GM23338 (cell line): ENCODE measurements at regions not wholly inside any gene's neighbourhood (a gene's known extent, or its start where the extent isn't known, plus 50 kb on each side); places are given as distances from the start of the nearest gene placed in this dataset.

Source experiments
- ATAC-seq: fragments of 200-7000 bp; cut with Tn5 transposase; 3 replicates; pipeline ENCODE4 v1.9.1; 2020
- DNase-seq: peaks from one replicate; pipeline ENCODE4 v3.0.0-alpha.2; 2015; ENCODE audit warnings: low spot score
- H2AFZ ChIP-seq: fragments of 200-600 bp; sonication (generic); 2 replicates; pipeline ENCODE4 v1.8.0; 2016; ENCODE audit warnings: antibody characterized with exemption, mild to moderate bottlenecking, moderate library complexity
- H3F3A ChIP-seq: fragments of 200-600 bp; sonication (generic); replicated peaks from 2 replicates; pipeline ENCODE4 v1.8.0; 2017; ENCODE audit warnings: antibody characterized with exemption, mixed run types, low read depth
- H3K27ac ChIP-seq: fragments of 200-600 bp; sonication (generic); 2 replicates; pipeline ENCODE4 v1.6.1; 2016; ENCODE audit warnings: low read depth
- H3K27me3 ChIP-seq: fragments of 200-600 bp; sonication (generic); 2 replicates; pipeline ENCODE4 v1.8.0; 2016; ENCODE audit warnings: mild to moderate bottlenecking, mixed run types, moderate library complexity; ENCODE audit not compliant: insufficient read depth
- H3K36me3 ChIP-seq: fragments of 200-600 bp; sonication (generic); 2 replicates; pipeline ENCODE4 v1.8.0; 2016; ENCODE audit warnings: mild to moderate bottlenecking; ENCODE audit not compliant: insufficient read depth
- H3K4me1 ChIP-seq: fragments of 200-600 bp; sonication (generic); 2 replicates; pipeline ENCODE4 v1.8.0; 2016; ENCODE audit warnings: mild to moderate bottlenecking, moderate library complexity; ENCODE audit not compliant: insufficient read depth
- H3K4me2 ChIP-seq: fragments of 200-600 bp; sonication (generic); 2 replicates; pipeline ENCODE4 v1.7.1; 2017; ENCODE audit warnings: mixed run types
- H3K4me3 ChIP-seq: fragments of 200-600 bp; sonication (generic); 2 replicates; pipeline ENCODE4 v1.6.1; 2016; ENCODE audit warnings: mixed run types
- H3K79me2 ChIP-seq: fragments of 200-600 bp; sonication (generic); replicated peaks from 2 replicates; pipeline ENCODE4 v1.8.0; 2017; ENCODE audit warnings: mild to moderate bottlenecking; ENCODE audit not compliant: insufficient read depth
- H3K9me2 ChIP-seq: fragments of 200-600 bp; sonication (generic); 2 replicates; pipeline ENCODE4 v1.8.0; 2017; ENCODE audit not compliant: insufficient read depth
- H4K20me1 ChIP-seq: fragments of 200-600 bp; sonication (generic); replicated peaks from 2 replicates; pipeline ENCODE4 v1.8.0; 2017; ENCODE audit warnings: mild to moderate bottlenecking; ENCODE audit not compliant: insufficient read depth
- H3K27ac Mint-ChIP-seq: 2 replicates; pipeline ENCODE4 v1.8.0; 2020; ENCODE audit warnings: inconsistent platforms, mild to moderate bottlenecking, moderate library complexity, mixed read lengths
- H3K27me3 Mint-ChIP-seq: 3 replicates; pipeline ENCODE4 v1.8.0; 2022; ENCODE audit warnings: low read depth, mild to moderate bottlenecking, moderate library complexity, mixed read lengths, inconsistent platforms; ENCODE audit not compliant: insufficient read depth, poor library complexity
- H3K36me3 Mint-ChIP-seq: 3 replicates; pipeline ENCODE4 v1.8.0; 2021; ENCODE audit warnings: low read depth, mild to moderate bottlenecking, inconsistent platforms, moderate library complexity, mixed read lengths
- H3K4me1 Mint-ChIP-seq: 3 replicates; pipeline ENCODE4 v1.8.0; 2020; ENCODE audit warnings: mild to moderate bottlenecking, inconsistent platforms, mixed read lengths
- H3K4me3 Mint-ChIP-seq: 3 replicates; pipeline ENCODE4 v1.8.0; 2021; ENCODE audit warnings: moderate library complexity, mild to moderate bottlenecking, inconsistent platforms, mixed read lengths
- H3K9me3 Mint-ChIP-seq: 3 replicates; pipeline ENCODE4 v1.8.0; 2020; ENCODE audit warnings: moderate library complexity, mild to moderate bottlenecking, inconsistent platforms, mixed read lengths
- CREB1 ChIP-seq: fragments of 250-450 bp; sonication (Bioruptor Pico); IDR thresholded peaks from 2 replicates; pipeline ENCODE4 v1.5.0; 2020; ENCODE audit warnings: low read depth, mild to moderate bottlenecking, moderate library complexity
- EZH2 ChIP-seq: fragments of 200-600 bp; sonication (generic); IDR thresholded peaks from one replicate; pipeline ENCODE4 v1.8.0; 2017; ENCODE audit warnings: antibody characterized with exemption, mild to moderate bottlenecking, low read depth; ENCODE audit not compliant: unreplicated experiment
- EZH2phosphoT487 ChIP-seq: fragments of 200-600 bp; sonication (generic); IDR thresholded peaks from one replicate; pipeline ENCODE4 v1.8.1; 2018; ENCODE audit warnings: antibody characterized with exemption; ENCODE audit not compliant: unreplicated experiment
- POLR2AphosphoS5 ChIP-seq: IDR thresholded peaks from 2 replicates; pipeline ENCODE4 v1.6.1; 2016; ENCODE audit warnings: antibody characterized with exemption, low read depth
- REST ChIP-seq: IDR thresholded peaks from one replicate; pipeline ENCODE4 v1.6.1; 2018; ENCODE audit warnings: antibody characterized with exemption; ENCODE audit not compliant: unreplicated experiment
- ZNF114 ChIP-seq: fragments of 250-450 bp; sonication (Bioruptor Pico); IDR thresholded peaks from 2 replicates; pipeline ENCODE4 v1.5.0; 2020; ENCODE audit warnings: mild to moderate bottlenecking, moderate library complexity
- ZNF331 ChIP-seq: fragments of 250-450 bp; sonication (Bioruptor Pico); IDR thresholded peaks from 2 replicates; pipeline ENCODE4 v1.5.0; 2020; ENCODE audit warnings: low read depth, mild to moderate bottlenecking, moderate library complexity
- TF ChIP-seq, protein P1 (sequence below): fragments of 250-450 bp; sonication (Bioruptor Pico); IDR thresholded peaks from 2 replicates; pipeline ENCODE4 v1.5.0; 2020; ENCODE audit warnings: mild to moderate bottlenecking, moderate library complexity

- TF ChIP-seq, protein P1, sequence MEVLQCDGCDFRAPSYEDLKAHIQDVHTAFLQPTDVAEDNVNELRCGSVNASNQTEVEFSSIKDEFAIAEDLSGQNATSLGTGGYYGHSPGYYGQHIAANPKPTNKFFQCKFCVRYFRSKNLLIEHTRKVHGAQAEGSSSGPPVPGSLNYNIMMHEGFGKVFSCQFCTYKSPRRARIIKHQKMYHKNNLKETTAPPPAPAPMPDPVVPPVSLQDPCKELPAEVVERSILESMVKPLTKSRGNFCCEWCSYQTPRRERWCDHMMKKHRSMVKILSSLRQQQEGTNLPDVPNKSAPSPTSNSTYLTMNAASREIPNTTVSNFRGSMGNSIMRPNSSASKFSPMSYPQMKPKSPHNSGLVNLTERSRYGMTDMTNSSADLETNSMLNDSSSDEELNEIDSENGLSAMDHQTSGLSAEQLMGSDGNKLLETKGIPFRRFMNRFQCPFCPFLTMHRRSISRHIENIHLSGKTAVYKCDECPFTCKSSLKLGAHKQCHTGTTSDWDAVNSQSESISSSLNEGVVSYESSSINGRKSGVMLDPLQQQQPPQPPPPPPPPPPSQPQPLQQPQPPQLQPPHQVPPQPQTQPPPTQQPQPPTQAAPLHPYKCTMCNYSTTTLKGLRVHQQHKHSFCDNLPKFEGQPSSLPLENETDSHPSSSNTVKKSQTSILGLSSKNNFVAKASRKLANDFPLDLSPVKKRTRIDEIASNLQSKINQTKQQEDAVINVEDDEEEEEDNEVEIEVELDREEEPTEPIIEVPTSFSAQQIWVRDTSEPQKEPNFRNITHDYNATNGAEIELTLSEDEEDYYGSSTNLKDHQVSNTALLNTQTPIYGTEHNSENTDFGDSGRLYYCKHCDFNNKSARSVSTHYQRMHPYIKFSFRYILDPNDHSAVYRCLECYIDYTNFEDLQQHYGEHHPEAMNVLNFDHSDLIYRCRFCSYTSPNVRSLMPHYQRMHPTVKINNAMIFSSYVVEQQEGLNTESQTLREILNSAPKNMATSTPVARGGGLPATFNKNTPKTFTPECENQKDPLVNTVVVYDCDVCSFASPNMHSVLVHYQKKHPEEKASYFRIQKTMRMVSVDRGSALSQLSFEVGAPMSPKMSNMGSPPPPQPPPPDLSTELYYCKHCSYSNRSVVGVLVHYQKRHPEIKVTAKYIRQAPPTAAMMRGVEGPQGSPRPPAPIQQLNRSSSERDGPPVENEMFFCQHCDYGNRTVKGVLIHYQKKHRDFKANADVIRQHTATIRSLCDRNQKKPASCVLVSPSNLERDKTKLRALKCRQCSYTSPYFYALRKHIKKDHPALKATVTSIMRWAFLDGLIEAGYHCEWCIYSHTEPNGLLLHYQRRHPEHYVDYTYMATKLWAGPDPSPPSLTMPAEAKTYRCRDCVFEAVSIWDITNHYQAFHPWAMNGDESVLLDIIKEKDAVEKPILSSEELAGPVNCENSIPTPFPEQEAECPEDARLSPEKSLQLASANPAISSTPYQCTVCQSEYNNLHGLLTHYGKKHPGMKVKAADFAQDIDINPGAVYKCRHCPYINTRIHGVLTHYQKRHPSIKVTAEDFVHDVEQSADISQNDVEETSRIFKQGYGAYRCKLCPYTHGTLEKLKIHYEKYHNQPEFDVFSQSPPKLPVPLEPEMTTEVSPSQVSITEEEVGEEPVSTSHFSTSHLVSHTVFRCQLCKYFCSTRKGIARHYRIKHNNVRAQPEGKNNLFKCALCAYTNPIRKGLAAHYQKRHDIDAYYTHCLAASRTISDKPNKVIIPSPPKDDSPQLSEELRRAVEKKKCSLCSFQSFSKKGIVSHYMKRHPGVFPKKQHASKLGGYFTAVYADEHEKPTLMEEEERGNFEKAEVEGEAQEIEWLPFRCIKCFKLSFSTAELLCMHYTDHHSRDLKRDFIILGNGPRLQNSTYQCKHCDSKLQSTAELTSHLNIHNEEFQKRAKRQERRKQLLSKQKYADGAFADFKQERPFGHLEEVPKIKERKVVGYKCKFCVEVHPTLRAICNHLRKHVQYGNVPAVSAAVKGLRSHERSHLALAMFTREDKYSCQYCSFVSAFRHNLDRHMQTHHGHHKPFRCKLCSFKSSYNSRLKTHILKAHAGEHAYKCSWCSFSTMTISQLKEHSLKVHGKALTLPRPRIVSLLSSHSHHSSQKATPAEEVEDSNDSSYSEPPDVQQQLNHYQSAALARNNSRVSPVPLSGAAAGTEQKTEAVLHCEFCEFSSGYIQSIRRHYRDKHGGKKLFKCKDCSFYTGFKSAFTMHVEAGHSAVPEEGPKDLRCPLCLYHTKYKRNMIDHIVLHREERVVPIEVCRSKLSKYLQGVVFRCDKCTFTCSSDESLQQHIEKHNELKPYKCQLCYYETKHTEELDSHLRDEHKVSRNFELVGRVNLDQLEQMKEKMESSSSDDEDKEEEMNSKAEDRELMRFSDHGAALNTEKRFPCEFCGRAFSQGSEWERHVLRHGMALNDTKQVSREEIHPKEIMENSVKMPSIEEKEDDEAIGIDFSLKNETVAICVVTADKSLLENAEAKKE (CRISPR knock-in tag): no peak
- TF ChIP-seq POLR2AphosphoS5 (no peak), ZNF114 (CRISPR knock-in tag) (no peak), CREB1 (CRISPR knock-in tag) (no peak), EZH2 (no peak), EZH2phosphoT487 (no peak), ZNF331 (CRISPR knock-in tag) (no peak)
Measured at GRCh38 chr2:65582364-65582763, 150.0 kb upstream of the SPRED2 start (continued).

- Histone ChIP-seq H2AFZ (no peak overlapping the region), H3K4me1 (0 out of 2 replicates have a peak, but pooled peaks cover 5% of the 10 kb centered on the region), H3K4me3 (no peak overlapping the region), H3K79me2 (no peaks in the 10 kb centered on the region), H3K27ac (no peak overlapping the region), H3K36me3 (no peaks in the 10 kb centered on the region), H3F3A (no peaks in the 10 kb centered on the region), H3K27me3 (no peaks in the 10 kb centered on the region), H4K20me1 (no peaks in the 10 kb centered on the region), H3K4me2 (no peak overlapping the region), H3K9me2 (peaks cover 3% of the 10 kb centered on the region; the same call in 1 of the 2 replicates)
- H3K4me1 Mint-ChIP-seq: peaks cover 13% of the 10 kb centered on the region
- no peak for ATAC-seq
- H3K36me3 Mint-ChIP-seq: no peaks in the 10 kb centered on the region
- no peak overlapping the region for H3K4me3 Mint-ChIP-seq
- no peaks in the 10 kb centered on the region; the same call in 2 of the 3 replicates for H3K9me3 Mint-ChIP-seq
- DNase-seq: no peak
- peaks cover 3% of the 10 kb centered on the region for H3K27me3 Mint-ChIP-seq
- H3K27ac Mint-ChIP-seq: no peak overlapping the region
- TF ChIP-seq REST (no peak), ZNF331 (CRISPR knock-in tag) (no peak), CREB1 (CRISPR knock-in tag) (no peak)
Measured at GRCh38 chr2:65580824-65581223, 148.4 kb upstream of the SPRED2 start.
